ENCODE measurements at regions not wholly inside any gene's neighbourhood (a gene's known extent, or its start where the extent isn't known, plus 50 kb on each side); places are given as distances from the start of the nearest gene placed in this dataset.

DNA sequence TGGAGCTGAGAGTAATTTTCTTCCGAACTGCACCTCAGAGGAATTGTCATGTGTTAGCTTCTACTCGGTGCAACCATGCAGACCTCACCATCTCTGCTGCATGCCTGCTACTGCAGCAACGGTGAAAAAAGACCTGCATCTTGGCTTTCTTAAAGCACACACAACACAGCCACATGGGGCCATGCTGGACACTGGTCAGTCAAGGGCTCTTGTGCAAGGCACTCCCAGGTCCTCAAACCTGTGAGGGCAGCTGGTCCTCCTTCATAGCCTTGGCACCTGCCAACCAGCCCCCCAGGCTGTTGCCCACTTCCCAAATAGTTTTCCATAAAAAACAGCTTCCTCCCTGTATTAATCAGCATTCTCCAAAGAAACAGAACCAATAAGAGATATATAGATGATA lies 113.5 kb upstream of the TEX51 start:
- 0 out of 2 replicates have a peak, but pooled peaks cover 10% of the 10 kb centered on the region for H3K27me3 ChIP-seq (ENCODE audit: insufficient read depth, low read length)
- no peak overlapping the region for H2AFZ ChIP-seq (ENCODE audit: low read depth, low read length, poor library complexity, severe bottlenecking)
- H3K9ac ChIP-seq (ENCODE audit: low read length): no peak overlapping the region
- DNase-seq (ENCODE audit: low read depth, low spot score) (no peak), ATAC-seq (no peak)
- CTCF ChIA-PET: no interaction called here
- H3K4me1 ChIP-seq (ENCODE audit: control insufficient read depth in 1 of 2, insufficient read depth in 2 of 2, low read length in 2 of 2): no peaks in the 10 kb centered on the region
- H3K27ac ChIP-seq (ENCODE audit: low read depth, low read length): no peak overlapping the region
- BruUV-seq (replicated peaks): no TSS peak
- H3K4me3 ChIP-seq (replicated peaks in 1 of 2; ENCODE audit: low read depth in 1 of 2, low read length in 2 of 2): no peak overlapping the region
- TF ChIP-seq FOSL1 (IDR thresholded peaks at IDR 0.05; ENCODE audit: low read depth) (no peak), SRF (IDR thresholded peaks at IDR 0.05; ENCODE audit: low read depth) (no peak), SIN3A (IDR thresholded peaks at IDR 0.05; ENCODE audit: low read depth) (no peak), ELF1 (IDR thresholded peaks at IDR 0.05; ENCODE audit: borderline replicate concordance, low read depth) (no peak), CEBPB (IDR thresholded peaks at IDR 0.05; ENCODE audit: low read depth) (no peak), EGR1 (IDR thresholded peaks at IDR 0.05; ENCODE audit: low read depth) (no peak), POLR2AphosphoS5 (IDR thresholded peaks at IDR 0.05; ENCODE audit: low read depth, low read length) (no peak), EZH2 (IDR thresholded peaks at IDR 0.05) (no peak), POLR2A (IDR thresholded peaks at IDR 0.05; ENCODE audit: borderline replicate concordance, extremely low read depth, insufficient read depth, insufficient read length) (no peak), EZH2phosphoT487 (IDR thresholded peaks at IDR 0.05; ENCODE audit: borderline replicate concordance) (no peak), RAD21 (IDR thresholded peaks at IDR 0.05; ENCODE audit: low read depth) (no peak)
- TF ChIP-seq, protein P1, sequence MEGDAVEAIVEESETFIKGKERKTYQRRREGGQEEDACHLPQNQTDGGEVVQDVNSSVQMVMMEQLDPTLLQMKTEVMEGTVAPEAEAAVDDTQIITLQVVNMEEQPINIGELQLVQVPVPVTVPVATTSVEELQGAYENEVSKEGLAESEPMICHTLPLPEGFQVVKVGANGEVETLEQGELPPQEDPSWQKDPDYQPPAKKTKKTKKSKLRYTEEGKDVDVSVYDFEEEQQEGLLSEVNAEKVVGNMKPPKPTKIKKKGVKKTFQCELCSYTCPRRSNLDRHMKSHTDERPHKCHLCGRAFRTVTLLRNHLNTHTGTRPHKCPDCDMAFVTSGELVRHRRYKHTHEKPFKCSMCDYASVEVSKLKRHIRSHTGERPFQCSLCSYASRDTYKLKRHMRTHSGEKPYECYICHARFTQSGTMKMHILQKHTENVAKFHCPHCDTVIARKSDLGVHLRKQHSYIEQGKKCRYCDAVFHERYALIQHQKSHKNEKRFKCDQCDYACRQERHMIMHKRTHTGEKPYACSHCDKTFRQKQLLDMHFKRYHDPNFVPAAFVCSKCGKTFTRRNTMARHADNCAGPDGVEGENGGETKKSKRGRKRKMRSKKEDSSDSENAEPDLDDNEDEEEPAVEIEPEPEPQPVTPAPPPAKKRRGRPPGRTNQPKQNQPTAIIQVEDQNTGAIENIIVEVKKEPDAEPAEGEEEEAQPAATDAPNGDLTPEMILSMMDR (IDR thresholded peaks at IDR 0.05 in 2 of 3, conservative IDR thresholded peaks at IDR 0.05 in 1 of 3; ENCODE audit: borderline replicate concordance in 1 of 3, insufficient read depth in 1 of 3, low read depth in 2 of 3, low read length in 2 of 3): no peak
- TF ChIP-seq, protein P2, sequence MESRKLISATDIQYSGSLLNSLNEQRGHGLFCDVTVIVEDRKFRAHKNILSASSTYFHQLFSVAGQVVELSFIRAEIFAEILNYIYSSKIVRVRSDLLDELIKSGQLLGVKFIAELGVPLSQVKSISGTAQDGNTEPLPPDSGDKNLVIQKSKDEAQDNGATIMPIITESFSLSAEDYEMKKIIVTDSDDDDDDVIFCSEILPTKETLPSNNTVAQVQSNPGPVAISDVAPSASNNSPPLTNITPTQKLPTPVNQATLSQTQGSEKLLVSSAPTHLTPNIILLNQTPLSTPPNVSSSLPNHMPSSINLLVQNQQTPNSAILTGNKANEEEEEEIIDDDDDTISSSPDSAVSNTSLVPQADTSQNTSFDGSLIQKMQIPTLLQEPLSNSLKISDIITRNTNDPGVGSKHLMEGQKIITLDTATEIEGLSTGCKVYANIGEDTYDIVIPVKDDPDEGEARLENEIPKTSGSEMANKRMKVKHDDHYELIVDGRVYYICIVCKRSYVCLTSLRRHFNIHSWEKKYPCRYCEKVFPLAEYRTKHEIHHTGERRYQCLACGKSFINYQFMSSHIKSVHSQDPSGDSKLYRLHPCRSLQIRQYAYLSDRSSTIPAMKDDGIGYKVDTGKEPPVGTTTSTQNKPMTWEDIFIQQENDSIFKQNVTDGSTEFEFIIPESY (IDR thresholded peaks at IDR 0.05; ENCODE audit: extremely low read depth, insufficient replicate concordance, low read length): no peak
- TF ChIP-seq, protein P3, sequence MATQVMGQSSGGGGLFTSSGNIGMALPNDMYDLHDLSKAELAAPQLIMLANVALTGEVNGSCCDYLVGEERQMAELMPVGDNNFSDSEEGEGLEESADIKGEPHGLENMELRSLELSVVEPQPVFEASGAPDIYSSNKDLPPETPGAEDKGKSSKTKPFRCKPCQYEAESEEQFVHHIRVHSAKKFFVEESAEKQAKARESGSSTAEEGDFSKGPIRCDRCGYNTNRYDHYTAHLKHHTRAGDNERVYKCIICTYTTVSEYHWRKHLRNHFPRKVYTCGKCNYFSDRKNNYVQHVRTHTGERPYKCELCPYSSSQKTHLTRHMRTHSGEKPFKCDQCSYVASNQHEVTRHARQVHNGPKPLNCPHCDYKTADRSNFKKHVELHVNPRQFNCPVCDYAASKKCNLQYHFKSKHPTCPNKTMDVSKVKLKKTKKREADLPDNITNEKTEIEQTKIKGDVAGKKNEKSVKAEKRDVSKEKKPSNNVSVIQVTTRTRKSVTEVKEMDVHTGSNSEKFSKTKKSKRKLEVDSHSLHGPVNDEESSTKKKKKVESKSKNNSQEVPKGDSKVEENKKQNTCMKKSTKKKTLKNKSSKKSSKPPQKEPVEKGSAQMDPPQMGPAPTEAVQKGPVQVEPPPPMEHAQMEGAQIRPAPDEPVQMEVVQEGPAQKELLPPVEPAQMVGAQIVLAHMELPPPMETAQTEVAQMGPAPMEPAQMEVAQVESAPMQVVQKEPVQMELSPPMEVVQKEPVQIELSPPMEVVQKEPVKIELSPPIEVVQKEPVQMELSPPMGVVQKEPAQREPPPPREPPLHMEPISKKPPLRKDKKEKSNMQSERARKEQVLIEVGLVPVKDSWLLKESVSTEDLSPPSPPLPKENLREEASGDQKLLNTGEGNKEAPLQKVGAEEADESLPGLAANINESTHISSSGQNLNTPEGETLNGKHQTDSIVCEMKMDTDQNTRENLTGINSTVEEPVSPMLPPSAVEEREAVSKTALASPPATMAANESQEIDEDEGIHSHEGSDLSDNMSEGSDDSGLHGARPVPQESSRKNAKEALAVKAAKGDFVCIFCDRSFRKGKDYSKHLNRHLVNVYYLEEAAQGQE (IDR thresholded peaks at IDR 0.05; ENCODE audit: low read depth): no peak
- POLR2A ChIA-PET: no interaction called here
- intact Hi-C loops (cut with micrococcal nuclease): no loop called here
- H3K36me3 ChIP-seq (ENCODE audit: control insufficient read depth in 1 of 2, insufficient read depth in 2 of 2, low read length in 2 of 2): no peaks in the 10 kb centered on the region
- H3K9me3 ChIP-seq (ENCODE audit: control insufficient read depth in 1 of 2, insufficient read depth in 1 of 2, low read depth in 1 of 2, low read length in 2 of 2): no peaks in the 10 kb centered on the region
- no peaks in the 10 kb centered on the region for H3K79me2 ChIP-seq (ENCODE audit: insufficient read depth, low read length)
- RAD21 ChIA-PET (ENCODE audit: low non-redundant PET in 1 of 2, low total read pairs in 2 of 2, uncharacterized antibody in 2 of 2, unreplicated experiment in 2 of 2): no interaction called here
- no peak overlapping the region for H3K4me2 ChIP-seq (ENCODE audit: low read length)
- no peaks in the 10 kb centered on the region for H3K9me2 ChIP-seq (ENCODE audit: insufficient read depth)
- no peaks in the 10 kb centered on the region for H4K20me1 ChIP-seq (ENCODE audit: insufficient read depth)
